HepG2 (cell line): ENCODE measurements at regions not wholly inside any gene's neighbourhood (a gene's known extent, or its start where the extent isn't known, plus 50 kb on each side); places are given as distances from the start of the nearest gene placed in this dataset.
A peak's percentile ranks its signal among the peaks of the same experiment; 100 is the strongest.

Experiments
- ATAC-seq: fragments of 200-7000 bp; cut with Tn5 transposase; 3 replicates; pipeline ENCODE4 v1.9.1; 2020; ENCODE audit warnings: mild to moderate bottlenecking, moderate library complexity
- BruUV-seq: library from RNA; stranded (reverse); fragments of 400-500 nt; replicated peaks from 2 replicates; lab custom pipeline; 2021; lab: Mats Ljungman, UMichigan
- CTCF ChIA-PET: fragments of 300-600 bp; formaldehyde crosslinking; extraction: SDS; loops from one replicate; lab custom pipeline; 2021; ENCODE audit warnings: low total read pairs, inconsistent platforms, low intra/inter-chr PET ratio; lab: Yijun Ruan, JAX
- POLR2A ChIA-PET: fragments of 350-600 bp; sonication (Branson Sonifier 250); formaldehyde crosslinking; loops from one replicate; lab custom pipeline; 2020; ENCODE audit warnings: antibody characterized with exemption, inconsistent platforms; lab: Yijun Ruan, JAX
- DNase-seq: peaks from one replicate; pipeline ENCODE4 v3.0.0-alpha.2; 2015; ENCODE audit warnings: low spot score
- FAIRE-seq: peaks from 3 replicates; lab custom pipeline; 2011; peaks lifted over from hg19 to GRCh38; lab: Jason Lieb, UNC
- H2AFZ ChIP-seq: one replicate; pipeline ENCODE4 v1.6.1; 2011; ENCODE audit warnings: low read length, inconsistent platforms
- H3K27ac ChIP-seq: fragments of 300-600 bp; 3 replicates; pipeline ENCODE4 v1.8.0; 2011; ENCODE audit warnings: mixed run types, mild to moderate bottlenecking, mixed read lengths, low read length, inconsistent platforms; ENCODE audit not compliant: insufficient read depth; ENCODE audit errors: extremely low read length
- H3K27me3 ChIP-seq, 2 experiments: fragments of 200-600 bp in 1 of 2; 2 replicates in 1 of 2; 3 replicates in 1 of 2; pipeline versions ENCODE4 v1.6.0 to v1.8.0; 2011; ENCODE audit warnings: low read length in 2 of 2, mild to moderate bottlenecking in 2 of 2, moderate library complexity in 2 of 2, inconsistent platforms in 1 of 2; ENCODE audit not compliant: insufficient read depth in 2 of 2, control insufficient read depth in 1 of 2
- H3K36me3 ChIP-seq, 2 experiments: fragments of 200-600 bp in 1 of 2; replicated peaks in 1 of 2; 2 replicates in 1 of 2; 3 replicates in 1 of 2; pipeline versions ENCODE4 v1.5.1 to v1.8.0; 2011; ENCODE audit warnings: low read length in 2 of 2, inconsistent platforms in 1 of 2; ENCODE audit not compliant: insufficient read depth in 2 of 2, control insufficient read depth in 1 of 2
- H3K4me1 ChIP-seq: 2 replicates; pipeline ENCODE4 v1.5.1; 2012; ENCODE audit warnings: low read length, inconsistent platforms; ENCODE audit not compliant: insufficient read depth
- H3K4me2 ChIP-seq: 2 replicates; pipeline ENCODE4 v1.6.0; 2011; ENCODE audit warnings: low read depth, low read length, inconsistent platforms
- H3K4me3 ChIP-seq, 3 experiments: fragments of 200-600 bp in 1 of 3; sonication (generic), shearing (Covaris generic) in 1 of 3; replicated peaks in 1 of 3; 2 replicates each; pipeline ENCODE4 v1.5.1; 2011 to 2016; ENCODE audit warnings: low read length in 3 of 3, inconsistent platforms in 2 of 3, low read depth in 2 of 3, mild to moderate bottlenecking in 2 of 3, control low read depth in 1 of 3, mixed read lengths in 1 of 3; ENCODE audit not compliant: insufficient read depth in 1 of 3
- H3K79me2 ChIP-seq: one replicate; pipeline ENCODE4 v1.6.1; 2011; ENCODE audit warnings: low read length, inconsistent platforms; ENCODE audit not compliant: insufficient read depth
- H3K9ac ChIP-seq: 2 replicates; pipeline ENCODE4 v1.6.0; 2011; ENCODE audit warnings: mild to moderate bottlenecking, low read depth, low read length, inconsistent platforms; ENCODE audit not compliant: insufficient read depth
- H3K9me3 ChIP-seq: 2 replicates; pipeline ENCODE4 v1.5.1; 2012; ENCODE audit warnings: mild to moderate bottlenecking, low read length
- H4K20me1 ChIP-seq: 2 replicates; pipeline ENCODE4 v1.6.0; 2011; ENCODE audit warnings: inconsistent platforms, mild to moderate bottlenecking, low read length, moderate library complexity; ENCODE audit not compliant: insufficient read depth
- ETS1 ChIP-seq: sonication (generic); formaldehyde crosslinking; IDR thresholded peaks from 2 replicates; pipeline ENCODE4 v1.4.0; 2020; ENCODE audit warnings: missing genetic modification reagents
- IKZF1 ChIP-seq: fragments of 450-650 bp; IDR thresholded peaks from 2 replicates; pipeline ENCODE4 v1.7.1; 2016
- KAT8 ChIP-seq: IDR thresholded peaks from 2 replicates; pipeline ENCODE4 v1.6.1; 2016; ENCODE audit warnings: missing genetic modification reagents, missing compliant biosample characterization
- MLLT10 ChIP-seq: sonication (generic); formaldehyde crosslinking; IDR thresholded peaks from 2 replicates; pipeline ENCODE4 v1.4.0; 2020; ENCODE audit warnings: missing genetic modification reagents
- NRL ChIP-seq: sonication (generic); formaldehyde crosslinking; IDR thresholded peaks from 2 replicates; pipeline ENCODE4 v1.5.0; 2020; ENCODE audit warnings: missing genetic modification reagents, mild to moderate bottlenecking, moderate library complexity, borderline replicate concordance
- ONECUT2 ChIP-seq: sonication (generic); formaldehyde crosslinking; IDR thresholded peaks from 2 replicates; pipeline ENCODE4 v1.4.0; 2020; ENCODE audit warnings: missing genetic modification reagents
- POLR2G ChIP-seq: fragments of 200-400 bp; formaldehyde crosslinking; IDR thresholded peaks from 2 replicates; pipeline ENCODE4 v1.6.1; 2018; ENCODE audit warnings: mild to moderate bottlenecking, low read depth, low read length, moderate library complexity
- RBAK ChIP-seq: sonication (generic); formaldehyde crosslinking; IDR thresholded peaks from 2 replicates; pipeline ENCODE4 v1.5.1; 2020; ENCODE audit warnings: mild to moderate bottlenecking, missing genetic modification reagents
- RFX3 ChIP-seq: IDR thresholded peaks from 2 replicates; pipeline ENCODE4 v1.6.1; 2016; ENCODE audit warnings: missing biosample characterization, missing genetic modification reagents
- STAT5B ChIP-seq: sonication (generic); formaldehyde crosslinking; IDR thresholded peaks from 2 replicates; pipeline ENCODE4 v1.4.0; 2020; ENCODE audit warnings: missing genetic modification reagents
- ZFP41 ChIP-seq: sonication (generic); formaldehyde crosslinking; IDR thresholded peaks from 2 replicates; pipeline ENCODE4 v1.4.0; 2020; ENCODE audit warnings: mild to moderate bottlenecking, missing genetic modification reagents, borderline replicate concordance
- ZNF20 ChIP-seq: sonication (generic); formaldehyde crosslinking; IDR thresholded peaks from 2 replicates; pipeline ENCODE4 v1.4.0; 2020; ENCODE audit warnings: mild to moderate bottlenecking, moderate library complexity, missing genetic modification reagents
- ZNF737 ChIP-seq: sonication (generic); formaldehyde crosslinking; IDR thresholded peaks from 2 replicates; pipeline ENCODE4 v1.5.0; 2020; ENCODE audit warnings: missing genetic modification reagents, mild to moderate bottlenecking, borderline replicate concordance
- WGBS: methylation state at CpG from one replicate; pipeline ENCODE4 v1.1.6; 2017; ENCODE audit warnings: low lambda C conversion rate; 5-methylcytosine and 5-hydroxymethylcytosine counted together
- in situ Hi-C: cut with HindIII; loops from 2 replicates; pipeline ENCODE4 v1.10.0; 2017; ENCODE audit warnings: low pct_unique_long_range_greater_than_20kb; ENCODE audit not compliant: extremely low pct_ligation_motif_present
- intact Hi-C: fragments of 100-400 bp; cut with micrococcal nuclease; formaldehyde crosslinking; loops from one replicate; pipeline ENCODE4 v1.10.0; 2022; ENCODE audit not compliant: unreplicated experiment

GRCh38 chr2:175454953-175455389, 273.5 kb upstream of the ATP5MC3 start:
- TF ChIP-seq IKZF1 (no peak), NRL (CRISPR knock-in tag) (no peak), RFX3 (CRISPR knock-in tag) (no peak)
- Histone ChIP-seq H3K4me2 (no peak overlapping the region), H3K27me3 (peaks cover 0 to 16% of the 10 kb centered on the region in 2 experiments; a peak in 3 of 5 replicates), H4K20me1 (no peaks in the 10 kb centered on the region), H3K9ac (no peak overlapping the region), H3K79me2 (no peaks in the 10 kb centered on the region), H3K4me1 (no peaks in the 10 kb centered on the region), H3K36me3 (no peaks in the 10 kb centered on the region), H2AFZ (no peak overlapping the region), H3K4me3 (no peak overlapping the region), H3K27ac (no peak overlapping the region), H3K9me3 (no peaks in the 10 kb centered on the region)
- DNase-seq (no peak), ATAC-seq (peak; percentile 56; the same call in 2 of the 3 replicates), FAIRE-seq (no peak)
- in situ Hi-C loops: no loop called here
- WGBS: 32% methylated on average over 4 of the region's 4 CpGs
- ChIA-PET POLR2A (no interaction called here), CTCF (no interaction called here)
- no TSS peak for BruUV-seq
- intact Hi-C loops: no loop called here

DNA sequence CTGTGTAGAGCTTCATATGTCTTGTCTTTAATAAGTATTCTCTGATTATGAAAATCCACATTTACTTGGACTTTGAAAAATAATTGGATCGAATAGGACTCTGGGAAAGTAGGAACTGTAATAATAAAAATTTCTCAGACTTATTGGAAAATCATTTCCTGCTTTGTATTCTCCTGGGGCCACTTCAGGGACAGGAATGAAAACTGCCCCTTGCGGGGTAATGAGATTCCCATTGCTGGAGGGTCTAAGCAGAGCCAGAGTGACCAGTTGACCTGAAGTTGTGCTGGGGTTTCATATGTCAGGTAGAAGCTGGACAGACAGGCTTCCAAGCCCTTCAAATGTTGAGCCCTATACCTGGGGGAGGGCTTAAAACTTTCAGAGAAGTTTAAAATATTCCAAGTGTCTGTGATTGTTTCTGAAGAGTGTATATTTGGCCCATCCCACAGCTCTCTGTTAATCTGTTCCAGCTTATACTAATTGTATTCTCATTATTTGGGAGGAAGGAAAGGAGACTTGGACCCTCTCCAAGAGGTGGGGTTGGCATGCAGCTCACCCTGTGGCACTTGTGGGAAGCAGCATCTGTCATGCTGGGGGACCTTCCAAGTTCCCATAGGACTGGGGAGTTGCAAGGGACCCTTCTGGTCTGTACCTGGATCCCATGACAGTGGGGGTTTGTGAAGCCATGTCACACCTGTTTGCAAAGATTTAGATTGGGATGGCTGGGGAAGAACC, 268.7 kb upstream of the ATP5MC3 start:
- TF ChIP-seq ZNF20 (CRISPR knock-in tag) (no peak), ZNF737 (no peak), RBAK (CRISPR knock-in tag) (no peak), POLR2G (no peak), ZFP41 (CRISPR knock-in tag) (no peak), STAT5B (CRISPR knock-in tag) (no peak), ONECUT2 (no peak), KAT8 (no peak), ETS1 (CRISPR knock-in tag) (no peak), MLLT10 (CRISPR knock-in tag) (no peak)
- no peak for FAIRE-seq
- ChIA-PET CTCF (no interaction called here), POLR2A (no interaction called here)
- Histone ChIP-seq H2AFZ (no peak overlapping the region), H3K4me2 (no peak overlapping the region), H3K4me3 (no peak overlapping the region), H3K27ac (no peak overlapping the region), H3K79me2 (no peaks in the 10 kb centered on the region), H3K27me3 (peaks cover 0 to 3% of the 10 kb centered on the region in 2 experiments; a peak in 1 of 5 replicates), H3K9ac (no peak overlapping the region), H3K36me3 (no peaks in the 10 kb centered on the region), H3K4me1 (no peaks in the 10 kb centered on the region), H4K20me1 (no peaks in the 10 kb centered on the region), H3K9me3 (no peaks in the 10 kb centered on the region)
- intact Hi-C loops (no loop called here), in situ Hi-C loops (no loop called here)
- no TSS peak for BruUV-seq
- DNase-seq: no peak
- ATAC-seq: no peak
- 29% methylated on average over 2 of the region's 2 CpGs for WGBS
